T-helper 17 cell (primary cell): ENCODE measurements at regions not wholly inside any gene's neighbourhood (a gene's known extent, or its start where the extent isn't known, plus 50 kb on each side); places are given as distances from the start of the nearest gene placed in this dataset.

Experiments used
- ATAC-seq: fragments of 150-1000 bp; cut with Tn5 transposase; 2 replicates; pipeline ENCODE4 v1.10.0; 2021; ENCODE audit warnings: mild to moderate bottlenecking, moderate library complexity
- DNase-seq, 3 donors: peaks; one replicate each; pipeline versions ENCODE4 v3.0.0 to v3.0.0-alpha.2; 2020 to 2021
- H3K9me3 ChIP-seq: one replicate; pipeline ENCODE4 v1.7.0; 2013; ENCODE audit warnings: low read length, mild to moderate bottlenecking; ENCODE audit not compliant: control insufficient read depth, poor library complexity, severe bottlenecking
- H3K27ac Mint-ChIP-seq: one replicate; pipeline ENCODE4 v1.8.0; 2022; ENCODE audit warnings: mild to moderate bottlenecking, moderate library complexity, mixed read lengths
- H3K27me3 Mint-ChIP-seq: one replicate; pipeline ENCODE4 v1.8.0; 2022; ENCODE audit warnings: mixed read lengths
- H3K36me3 Mint-ChIP-seq: one replicate; pipeline ENCODE4 v1.8.0; 2022; ENCODE audit warnings: low read depth, mixed read lengths
- H3K4me1 Mint-ChIP-seq: one replicate; pipeline ENCODE4 v1.8.0; 2022; ENCODE audit warnings: mild to moderate bottlenecking, mixed read lengths
- H3K4me3 Mint-ChIP-seq: one replicate; pipeline ENCODE4 v1.8.0; 2022; ENCODE audit warnings: mild to moderate bottlenecking, moderate library complexity, mixed read lengths

DNA sequence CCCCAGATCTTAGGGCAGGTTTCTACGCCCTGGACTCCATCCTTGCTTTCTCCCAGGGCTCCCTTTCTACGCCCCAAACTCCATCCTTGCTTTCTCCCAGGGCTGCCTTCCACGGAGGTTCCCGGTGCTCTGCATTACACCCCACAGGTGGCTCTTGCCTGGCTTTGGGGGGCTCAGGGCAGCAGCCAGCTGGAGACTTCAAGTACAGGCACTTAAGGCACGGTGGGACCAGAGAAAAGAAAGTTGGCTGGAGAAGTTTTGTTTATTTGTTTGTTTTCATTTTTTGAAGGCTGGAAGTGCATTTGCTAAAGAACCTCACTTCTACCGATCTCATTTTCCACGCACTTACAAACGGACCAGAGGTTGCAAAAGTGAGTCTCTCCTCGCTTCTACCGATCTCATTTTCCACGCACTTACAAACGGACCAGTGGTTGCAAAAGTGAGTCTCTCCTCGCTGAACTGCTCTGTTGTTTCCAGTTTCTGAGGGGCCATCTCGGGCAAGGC is 103.8 kb upstream of the MED13L start:
- H3K9me3 ChIP-seq = no peaks in the 10 kb centered on the region
- ATAC-seq (no peak), DNase-seq (no peak)
- H3K36me3 Mint-ChIP-seq = peaks cover 3% of the 10 kb centered on the region
- H3K27ac Mint-ChIP-seq = no peak overlapping the region
- H3K27me3 Mint-ChIP-seq = peaks cover 8% of the 10 kb centered on the region
- H3K4me1 Mint-ChIP-seq = peaks cover 4% of the 10 kb centered on the region
- no peak overlapping the region for H3K4me3 Mint-ChIP-seq

DNA sequence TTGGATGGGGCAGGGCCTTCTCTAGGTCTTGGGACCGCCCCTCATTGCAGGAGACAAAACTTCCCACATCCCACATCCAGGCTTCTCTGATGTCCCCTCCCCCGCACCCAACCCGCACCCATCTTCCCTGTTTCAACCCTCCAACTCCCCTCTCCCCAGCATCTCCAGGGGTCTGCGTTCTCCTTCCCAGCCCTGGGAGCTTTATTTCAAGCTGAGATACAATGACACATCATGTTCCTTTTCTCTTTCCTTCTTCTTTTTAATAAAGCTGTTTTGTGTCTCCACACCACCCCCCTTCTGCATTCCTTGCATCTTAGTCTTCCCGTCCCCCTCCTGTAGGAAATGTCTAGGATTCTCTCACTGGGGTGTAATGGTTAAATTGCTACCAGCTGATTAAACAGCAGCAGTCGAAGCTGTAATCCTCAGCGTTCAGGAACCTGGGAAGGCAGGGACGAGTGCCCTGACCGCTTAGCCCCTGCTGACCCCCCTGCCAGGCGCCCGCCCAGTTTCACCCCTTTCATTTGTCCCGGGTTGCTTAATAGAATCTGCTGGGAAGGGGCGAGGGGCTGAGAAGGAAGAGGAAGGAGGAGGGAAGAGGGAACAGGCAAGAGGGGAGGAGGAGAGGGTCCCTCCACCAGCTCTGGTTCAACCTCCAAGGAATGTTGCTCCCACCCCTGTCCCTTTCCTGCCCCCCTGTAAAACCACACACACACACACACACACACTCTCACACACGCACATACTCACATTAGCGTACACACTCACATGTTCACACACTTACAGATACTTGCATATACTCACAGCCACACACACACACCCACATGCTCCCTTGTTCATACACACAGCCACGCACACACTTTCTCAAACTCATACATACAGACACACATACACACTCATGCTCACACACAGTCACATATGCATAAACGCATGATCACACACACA is 104.5 kb upstream of the MED13L start:
- DNase-seq (no peak), ATAC-seq (no peak)
- Mint-ChIP-seq H3K36me3 (peaks cover 3% of the 10 kb centered on the region), H3K27me3 (peaks cover 12% of the 10 kb centered on the region), H3K27ac (no peak overlapping the region), H3K4me1 (peaks cover 4% of the 10 kb centered on the region), H3K4me3 (no peak overlapping the region)
- no peaks in the 10 kb centered on the region for H3K9me3 ChIP-seq

DNA sequence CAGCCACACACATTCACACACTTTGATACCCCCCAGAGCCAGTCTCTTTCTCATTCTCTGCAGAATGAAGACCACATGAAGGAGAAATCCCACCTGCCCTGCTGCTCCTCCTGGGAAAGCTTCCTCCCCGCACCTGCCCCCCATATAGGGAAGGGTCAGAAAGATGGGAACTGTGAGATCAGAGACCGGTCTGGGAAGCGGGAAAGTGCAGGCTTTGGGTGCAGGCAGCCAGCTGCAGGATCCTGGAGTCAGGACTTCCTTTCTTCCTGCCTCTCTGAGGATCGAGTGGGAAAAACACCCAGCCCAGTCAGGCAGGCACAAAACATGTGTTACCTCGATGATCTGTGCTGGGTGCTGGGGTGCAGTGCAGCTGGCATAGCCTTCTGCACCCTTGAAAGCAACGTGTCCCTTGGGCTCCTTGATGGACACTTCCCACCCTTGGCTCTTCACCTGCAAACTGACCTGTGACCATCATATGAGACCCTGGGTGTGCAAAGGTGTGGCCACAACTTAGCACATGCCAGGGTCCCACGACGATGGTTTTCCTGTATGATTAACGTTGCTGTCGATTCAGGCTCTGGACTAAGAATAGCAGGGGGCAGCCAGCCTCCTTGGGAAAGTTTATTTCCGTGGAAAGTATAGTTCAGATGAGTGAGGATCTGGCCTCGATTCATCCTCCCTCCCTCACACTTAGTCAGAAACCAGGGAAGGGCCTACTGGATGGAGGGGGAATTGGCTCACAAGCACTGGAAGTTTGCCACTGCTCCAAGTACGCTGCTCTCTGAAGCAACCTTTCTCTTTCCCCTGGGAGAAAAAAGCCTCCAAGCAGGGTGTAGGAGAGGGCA is 105.4 kb upstream of the MED13L start:
- Mint-ChIP-seq H3K4me1 (peaks cover 4% of the 10 kb centered on the region), H3K36me3 (peaks cover 3% of the 10 kb centered on the region), H3K27ac (no peak overlapping the region), H3K4me3 (no peak overlapping the region), H3K27me3 (peaks cover 19% of the 10 kb centered on the region)
- DNase-seq (no peak), ATAC-seq (no peak)
- no peaks in the 10 kb centered on the region for H3K9me3 ChIP-seq

DNA sequence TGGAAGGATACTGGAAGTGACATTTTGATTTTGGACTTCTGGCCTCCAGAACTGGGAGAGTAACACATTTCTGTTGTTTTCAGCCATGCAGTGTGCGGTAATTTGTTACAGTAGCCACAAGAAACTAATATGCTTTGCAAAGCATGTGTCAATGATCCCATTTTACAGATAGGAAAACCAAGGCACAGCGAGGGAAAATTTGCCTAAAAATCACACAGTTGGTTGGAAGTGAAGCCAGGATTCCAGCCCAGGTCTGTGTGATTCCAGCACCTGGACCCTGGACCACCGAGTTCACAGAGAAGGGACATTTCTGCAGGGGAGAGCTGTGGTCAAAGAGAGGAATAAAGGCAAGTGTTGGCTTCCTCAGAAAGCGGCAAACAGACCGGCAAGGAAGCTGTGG is 106.7 kb upstream of the MED13L start:
- no peak overlapping the region for H3K4me3 Mint-ChIP-seq
- no peak overlapping the region for H3K27ac Mint-ChIP-seq
- peaks cover 19% of the 10 kb centered on the region for H3K27me3 Mint-ChIP-seq
- no peak for DNase-seq
- no peak for ATAC-seq
- H3K36me3 Mint-ChIP-seq = peaks cover 3% of the 10 kb centered on the region
- peaks cover 4% of the 10 kb centered on the region for H3K4me1 Mint-ChIP-seq
- no peaks in the 10 kb centered on the region for H3K9me3 ChIP-seq

DNA sequence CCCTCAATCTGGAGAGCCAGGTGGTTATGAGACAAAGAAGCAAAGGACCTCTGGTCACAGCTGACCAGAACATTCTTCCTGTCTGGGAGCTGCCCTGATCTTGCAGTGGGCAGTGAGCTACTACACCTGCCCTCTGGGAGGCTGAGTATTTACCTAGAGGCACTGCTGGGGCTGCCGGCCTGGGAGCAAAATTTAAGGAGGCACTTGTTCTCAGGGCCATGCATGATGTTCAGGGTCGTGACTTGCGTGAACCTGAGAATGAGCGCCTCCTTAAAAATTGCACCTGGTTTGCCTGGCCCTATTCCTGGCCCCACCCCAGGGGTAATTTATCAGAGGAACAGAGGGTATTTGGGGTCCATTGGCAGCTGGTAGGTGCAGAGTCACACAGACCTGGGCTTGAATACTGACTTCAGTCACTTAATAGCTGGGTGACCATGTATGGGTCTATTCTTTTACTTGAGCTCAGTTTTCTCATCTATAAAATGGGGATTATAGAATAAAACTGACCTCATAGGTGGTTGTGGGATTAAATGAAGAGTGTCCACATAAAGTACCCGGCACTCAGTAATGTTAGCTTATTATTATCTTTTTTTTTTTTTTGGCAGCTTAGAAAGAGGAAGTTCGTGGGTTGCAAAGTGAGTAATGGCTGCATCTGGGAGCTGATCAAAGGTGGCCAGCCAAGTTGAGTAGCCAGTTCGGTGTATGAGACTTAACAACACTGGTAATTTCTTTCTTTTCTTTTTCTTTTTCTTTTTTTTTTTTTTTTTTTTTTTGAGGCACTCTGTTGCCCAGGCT is 107.4 kb upstream of the MED13L start:
- no peak for DNase-seq
- no peak for ATAC-seq

DNA sequence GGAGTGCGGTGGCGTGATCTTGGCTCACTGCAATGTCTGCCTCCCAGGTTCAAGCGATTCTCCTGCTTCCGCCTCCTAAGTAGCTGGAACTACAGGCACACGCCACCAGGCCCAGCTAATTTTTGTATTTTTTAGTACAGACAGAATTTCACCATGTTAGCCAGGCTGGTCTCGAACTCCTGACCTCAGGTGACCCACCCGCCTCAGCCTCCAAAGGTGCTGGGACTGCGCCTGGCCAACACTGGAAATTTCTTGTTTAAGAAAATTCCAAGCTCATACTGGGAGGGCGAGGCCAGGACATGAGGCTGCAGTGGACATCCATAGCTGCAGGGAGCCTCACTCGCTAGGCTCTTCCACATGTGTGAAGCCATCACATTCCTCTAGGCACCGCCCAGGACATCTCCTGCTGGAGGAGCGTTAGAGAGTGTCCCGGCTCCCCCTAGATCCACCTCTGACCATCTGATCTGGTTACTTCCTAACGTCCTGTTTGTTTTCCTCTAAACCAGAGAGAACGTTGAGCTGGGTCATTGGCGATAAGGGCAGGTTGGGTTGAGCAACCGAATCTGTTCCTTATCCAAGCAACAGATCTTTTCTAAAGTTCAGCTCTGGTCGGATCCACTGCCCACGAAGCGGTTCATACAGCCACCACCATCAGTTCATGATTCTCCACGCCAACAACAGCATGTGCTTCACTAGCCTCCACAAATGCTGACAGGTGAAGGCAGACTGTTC is 108.2 kb upstream of the MED13L start:
- H3K27ac Mint-ChIP-seq = no peak overlapping the region
- peaks cover 19% of the 10 kb centered on the region for H3K27me3 Mint-ChIP-seq
- ATAC-seq = no peak
- peaks cover 7% of the 10 kb centered on the region for H3K4me1 Mint-ChIP-seq
- no peak for DNase-seq
- no peak overlapping the region for H3K4me3 Mint-ChIP-seq
- no peaks in the 10 kb centered on the region for H3K9me3 ChIP-seq
- peaks cover 3% of the 10 kb centered on the region for H3K36me3 Mint-ChIP-seq

More for the DNA sequence above, 107.4 kb upstream of the MED13L start:
- no peaks in the 10 kb centered on the region for H3K9me3 ChIP-seq
- Mint-ChIP-seq H3K36me3 (peaks cover 3% of the 10 kb centered on the region), H3K27me3 (peaks cover 19% of the 10 kb centered on the region), H3K27ac (no peak overlapping the region), H3K4me3 (no peak overlapping the region), H3K4me1 (peaks cover 5% of the 10 kb centered on the region)

DNA sequence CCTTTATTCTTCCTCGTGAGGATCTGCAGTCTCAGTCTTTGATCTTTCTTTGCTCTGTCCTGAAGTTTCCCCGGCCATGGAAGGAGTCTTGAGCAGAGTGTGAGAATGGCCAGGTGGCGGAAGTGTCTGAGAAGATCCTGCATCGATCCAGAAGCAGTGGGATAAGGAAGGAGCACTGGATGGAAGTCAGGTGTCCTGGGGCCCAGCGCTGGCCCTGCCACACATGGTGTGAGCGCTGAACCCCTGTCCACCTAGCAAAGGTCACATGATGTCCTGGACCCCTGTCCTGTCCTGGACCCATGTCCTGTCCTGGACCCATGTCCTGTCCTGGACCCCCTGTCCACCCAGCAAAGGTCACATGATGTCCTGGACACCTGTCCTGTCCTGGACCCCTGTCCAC is 111.8 kb upstream of the MED13L start:
- Mint-ChIP-seq H3K36me3 (no peaks in the 10 kb centered on the region), H3K27ac (no peak overlapping the region), H3K4me3 (no peak overlapping the region), H3K27me3 (peaks cover 11% of the 10 kb centered on the region), H3K4me1 (peaks cover 5% of the 10 kb centered on the region)
- no peaks in the 10 kb centered on the region for H3K9me3 ChIP-seq
- DNase-seq (no peak), ATAC-seq (no peak)

DNA sequence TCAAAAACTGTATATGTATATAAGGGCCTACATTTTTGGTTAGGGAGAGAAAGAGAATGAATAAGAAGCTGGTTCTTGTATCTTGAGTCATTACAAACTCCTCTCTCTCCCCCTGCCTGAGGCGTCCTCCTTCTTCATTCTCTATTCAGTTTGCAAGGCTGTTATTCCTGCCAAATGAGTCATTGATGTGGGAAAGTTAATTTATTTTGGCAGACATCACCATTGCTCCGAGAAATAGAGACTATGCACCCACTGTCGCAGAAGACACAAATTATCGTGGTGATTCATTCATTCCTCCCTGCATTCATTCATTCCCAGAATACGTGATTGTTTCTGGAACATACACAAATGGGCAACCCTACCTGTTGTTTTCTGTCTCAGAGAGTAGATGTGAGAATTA is 112.5 kb upstream of the MED13L start:
- peaks cover 7% of the 10 kb centered on the region for H3K4me1 Mint-ChIP-seq
- no peaks in the 10 kb centered on the region for H3K9me3 ChIP-seq
- DNase-seq (no peak), ATAC-seq (no peak)
- no peak overlapping the region for H3K27ac Mint-ChIP-seq
- no peak overlapping the region for H3K4me3 Mint-ChIP-seq
- no peaks in the 10 kb centered on the region for H3K36me3 Mint-ChIP-seq
- H3K27me3 Mint-ChIP-seq = peaks cover 11% of the 10 kb centered on the region

DNA sequence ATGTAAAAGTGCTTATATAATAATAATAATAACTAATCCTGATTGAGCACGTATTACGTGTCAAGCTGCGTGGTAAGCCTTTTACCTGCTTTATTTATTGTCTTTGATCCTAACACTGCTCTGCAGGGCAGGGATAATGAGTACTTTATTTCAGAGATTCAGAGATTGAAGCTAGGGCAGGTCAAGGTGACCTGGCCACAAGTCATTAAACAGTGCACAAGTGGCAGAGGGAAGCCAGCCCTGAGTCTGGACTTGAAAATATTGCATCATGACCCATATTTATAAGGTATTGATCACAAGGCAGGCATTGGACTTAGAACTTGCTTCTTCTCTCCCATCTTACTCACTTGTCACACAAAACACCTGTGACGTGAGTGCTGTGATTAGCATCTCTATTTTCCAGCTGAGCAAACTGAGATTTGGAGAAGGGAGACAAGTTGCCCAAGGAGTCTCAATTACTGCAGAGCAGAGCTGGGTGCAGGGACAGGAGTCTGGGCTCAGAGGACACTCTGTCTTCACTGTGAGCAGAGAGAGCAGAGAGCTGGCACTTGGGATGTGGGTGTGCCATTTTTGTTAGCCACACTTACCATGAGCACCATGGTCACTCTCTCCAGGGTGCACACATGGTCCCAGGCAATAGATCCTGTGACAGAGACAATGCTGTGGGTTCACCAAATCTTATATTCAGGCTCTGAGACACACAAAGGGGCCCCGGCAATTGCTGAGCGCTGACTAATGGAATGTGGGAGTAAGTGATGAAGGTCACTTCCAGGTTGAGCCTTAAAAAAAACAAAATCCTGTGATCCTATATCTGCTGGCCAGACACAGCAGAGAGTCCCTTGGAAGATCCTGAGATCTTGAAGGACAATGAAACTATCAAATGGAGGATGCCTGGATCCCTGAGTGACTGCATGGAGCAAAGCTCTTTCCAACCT is 113.2 kb upstream of the MED13L start:
- ATAC-seq = no peak
- no peak overlapping the region for H3K4me3 Mint-ChIP-seq
- no peak for DNase-seq

DNA sequence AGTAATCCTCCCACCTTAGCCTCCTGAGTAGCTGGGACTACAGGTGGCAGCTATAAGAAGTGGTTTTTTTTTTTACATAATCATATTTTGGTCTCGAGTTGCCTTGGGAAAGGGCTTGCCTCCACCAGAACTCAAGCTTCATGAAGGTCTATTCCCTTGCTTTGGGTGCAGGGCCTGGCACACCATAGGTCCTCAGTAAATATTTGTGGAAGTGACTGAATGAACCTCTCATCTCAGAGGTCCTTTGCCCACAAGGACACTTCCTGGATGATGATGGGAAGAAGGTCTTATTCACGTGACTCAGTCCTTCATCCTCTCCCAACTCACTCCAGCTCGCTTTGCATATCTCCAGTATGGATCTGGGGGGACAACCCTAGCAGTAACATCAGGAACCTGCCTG is 114.0 kb upstream of the MED13L start:
- no peak for DNase-seq
- H3K4me3 Mint-ChIP-seq = no peak overlapping the region

More for the DNA sequence above, 113.2 kb upstream of the MED13L start:
- Mint-ChIP-seq H3K27ac (no peak overlapping the region), H3K36me3 (no peaks in the 10 kb centered on the region), H3K4me1 (peaks cover 7% of the 10 kb centered on the region), H3K27me3 (peaks cover 11% of the 10 kb centered on the region)
- H3K9me3 ChIP-seq = no peaks in the 10 kb centered on the region

DNA sequence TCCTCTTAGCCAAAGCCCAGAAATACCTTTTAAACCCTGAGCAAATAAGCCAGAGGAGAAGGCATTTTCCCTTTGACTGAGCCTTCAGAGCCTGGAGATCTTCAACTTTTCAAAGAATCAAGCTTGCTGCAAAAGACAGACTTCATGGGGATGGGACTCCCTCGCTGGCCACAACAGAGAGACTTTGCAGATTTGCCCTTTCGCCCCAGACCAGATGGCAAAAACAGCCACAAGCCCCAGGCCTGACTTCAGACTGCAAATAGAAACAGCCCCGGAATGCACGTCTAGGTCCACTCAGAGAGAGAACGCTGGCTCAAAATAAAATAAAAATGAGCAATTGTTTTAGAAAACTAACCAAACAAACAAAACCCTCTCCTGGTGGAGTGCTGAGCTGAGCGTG is 114.6 kb upstream of the MED13L start:
- H3K27me3 Mint-ChIP-seq = peaks cover 6% of the 10 kb centered on the region
- H3K27ac Mint-ChIP-seq = no peak overlapping the region
- H3K36me3 Mint-ChIP-seq = no peaks in the 10 kb centered on the region
- H3K4me3 Mint-ChIP-seq = no peak overlapping the region
- ATAC-seq (no peak), DNase-seq (no peak)
- peaks cover 7% of the 10 kb centered on the region for H3K4me1 Mint-ChIP-seq
- H3K9me3 ChIP-seq = no peaks in the 10 kb centered on the region

More for the DNA sequence above, 114.0 kb upstream of the MED13L start:
- Mint-ChIP-seq H3K4me1 (peaks cover 7% of the 10 kb centered on the region), H3K27ac (no peak overlapping the region), H3K36me3 (no peaks in the 10 kb centered on the region), H3K27me3 (peaks cover 11% of the 10 kb centered on the region)
- H3K9me3 ChIP-seq = no peaks in the 10 kb centered on the region
- ATAC-seq = no peak
